ENCODE measurements at regions not wholly inside any gene's neighbourhood (a gene's known extent, or its start where the extent isn't known, plus 50 kb on each side); places are given as distances from the start of the nearest gene placed in this dataset.
A peak's percentile ranks its signal among the peaks of the same experiment; 100 is the strongest.

DNA sequence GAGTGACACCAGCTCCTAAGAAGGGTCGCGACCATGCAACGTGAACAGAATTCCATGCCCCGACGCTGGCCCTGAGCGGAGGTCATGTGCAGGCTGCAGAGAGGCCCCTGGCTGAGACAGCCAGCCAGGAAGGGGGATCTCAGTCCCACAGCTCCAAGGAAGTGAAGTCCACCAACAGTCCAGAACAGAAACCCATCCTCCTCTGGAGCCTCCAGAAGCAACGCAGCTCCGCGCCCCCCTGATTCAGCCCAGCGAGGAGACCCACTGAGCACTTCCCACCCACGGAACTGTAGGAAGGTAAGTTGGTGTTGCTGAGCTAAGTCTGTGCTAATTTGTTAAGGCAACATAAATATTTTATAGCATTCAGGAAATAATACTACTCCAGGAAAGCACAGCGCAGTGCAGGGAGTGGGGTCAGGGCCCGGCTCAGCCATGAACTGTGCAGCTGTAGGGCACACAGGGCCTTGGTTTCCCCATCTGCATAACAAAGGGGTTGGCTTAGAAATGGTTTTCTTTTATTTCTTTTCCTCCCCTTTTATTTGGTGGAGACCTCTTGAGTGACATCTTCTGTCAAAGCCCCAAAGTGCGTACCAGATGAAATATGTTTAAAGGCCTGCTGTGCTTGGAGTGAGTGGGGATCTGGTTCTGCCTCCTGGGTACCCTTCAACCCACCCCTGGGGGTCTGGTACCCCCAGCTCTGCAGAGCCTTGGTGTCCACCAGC lies 241.1 kb upstream of the PMEPA1 start:
- Histone ChIP-seq H2AFZ (no peak overlapping the region), H3K79me2 (replicated peaks; ENCODE audit: insufficient read depth) (no peaks in the 10 kb centered on the region), H4K20me1 (replicated peaks; ENCODE audit: insufficient read depth) (no peaks in the 10 kb centered on the region), H3K4me3 (no peak overlapping the region), H3F3A (replicated peaks; ENCODE audit: low read depth) (no peaks in the 10 kb centered on the region), H3K27ac (ENCODE audit: low read depth) (no peak overlapping the region), H3K4me1 (ENCODE audit: insufficient read depth) (no peaks in the 10 kb centered on the region), H3K36me3 (ENCODE audit: insufficient read depth) (no peaks in the 10 kb centered on the region), H3K4me2 (no peak overlapping the region), H3K9me2 (ENCODE audit: insufficient read depth) (no peaks in the 10 kb centered on the region; the same call in 1 of the 2 replicates), H3K27me3 (ENCODE audit: insufficient read depth) (no peaks in the 10 kb centered on the region)
- H3K9me3 Mint-ChIP-seq, result peaks cover 20% of the 10 kb centered on the region
- H3K27ac Mint-ChIP-seq, result no peak overlapping the region
- H3K4me1 Mint-ChIP-seq, result peaks cover 6% of the 10 kb centered on the region
- TF ChIP-seq, protein P1, sequence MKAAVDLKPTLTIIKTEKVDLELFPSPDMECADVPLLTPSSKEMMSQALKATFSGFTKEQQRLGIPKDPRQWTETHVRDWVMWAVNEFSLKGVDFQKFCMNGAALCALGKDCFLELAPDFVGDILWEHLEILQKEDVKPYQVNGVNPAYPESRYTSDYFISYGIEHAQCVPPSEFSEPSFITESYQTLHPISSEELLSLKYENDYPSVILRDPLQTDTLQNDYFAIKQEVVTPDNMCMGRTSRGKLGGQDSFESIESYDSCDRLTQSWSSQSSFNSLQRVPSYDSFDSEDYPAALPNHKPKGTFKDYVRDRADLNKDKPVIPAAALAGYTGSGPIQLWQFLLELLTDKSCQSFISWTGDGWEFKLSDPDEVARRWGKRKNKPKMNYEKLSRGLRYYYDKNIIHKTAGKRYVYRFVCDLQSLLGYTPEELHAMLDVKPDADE (IDR thresholded peaks at IDR 0.05), result no peak
- no peaks in the 10 kb centered on the region; the same call in 2 of the 3 replicates for H3K36me3 Mint-ChIP-seq (ENCODE audit: low read depth)
- ATAC-seq, result no peak
- no peak overlapping the region for H3K4me3 Mint-ChIP-seq
- peaks cover 15% of the 10 kb centered on the region for H3K27me3 Mint-ChIP-seq (ENCODE audit: insufficient read depth, low read depth, poor library complexity)
- DNase-seq (ENCODE audit: low spot score), result no peak

DNA sequence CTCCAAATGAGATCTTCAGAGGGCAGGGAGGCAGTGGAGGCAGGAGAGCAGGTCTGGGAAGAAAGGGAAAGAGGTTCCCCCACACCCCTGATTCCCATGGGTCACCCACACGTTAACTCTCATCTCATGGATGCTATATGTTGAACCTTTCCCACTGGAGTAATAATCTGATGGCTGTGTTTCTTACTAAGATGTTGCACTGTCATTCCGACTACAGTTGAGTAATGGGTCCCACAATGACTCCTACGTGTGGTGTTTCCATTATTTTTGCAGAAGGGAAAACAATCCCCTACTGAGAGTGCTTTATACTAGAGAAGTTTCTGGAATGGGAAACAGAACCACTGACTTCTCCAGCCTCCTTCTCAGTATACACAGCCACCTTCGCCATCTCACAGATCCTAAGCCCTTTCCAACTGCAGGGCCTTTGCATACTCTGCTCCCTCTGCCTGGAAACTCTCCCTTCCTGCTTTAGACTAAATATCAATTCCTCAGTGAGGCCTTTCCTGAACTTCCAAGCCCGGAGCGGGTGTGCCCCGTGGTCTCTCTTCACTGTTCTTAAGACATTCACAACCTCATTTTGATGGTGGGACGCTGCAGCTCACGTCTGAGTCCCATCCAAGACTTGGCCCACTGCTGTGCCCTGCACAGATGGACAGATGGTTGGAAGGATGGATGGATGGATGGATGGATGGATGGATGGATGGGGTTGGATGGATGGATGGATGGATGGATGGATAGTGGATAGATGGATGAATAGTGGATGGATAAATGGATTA lies 238.6 kb upstream of the PMEPA1 start:
- H3K4me3 Mint-ChIP-seq, result no peak overlapping the region
- Histone ChIP-seq H3K36me3 (ENCODE audit: insufficient read depth) (no peaks in the 10 kb centered on the region), H3K4me1 (ENCODE audit: insufficient read depth) (no peaks in the 10 kb centered on the region), H4K20me1 (replicated peaks; ENCODE audit: insufficient read depth) (no peaks in the 10 kb centered on the region), H3K9me2 (ENCODE audit: insufficient read depth) (no peaks in the 10 kb centered on the region; the same call in 1 of the 2 replicates), H3F3A (replicated peaks; ENCODE audit: low read depth) (no peaks in the 10 kb centered on the region), H3K27ac (ENCODE audit: low read depth) (no peak overlapping the region), H3K27me3 (ENCODE audit: insufficient read depth) (no peaks in the 10 kb centered on the region), H3K79me2 (replicated peaks; ENCODE audit: insufficient read depth) (no peaks in the 10 kb centered on the region), H3K4me2 (no peak overlapping the region), H2AFZ (no peak overlapping the region), H3K4me3 (no peak overlapping the region)
- H3K27me3 Mint-ChIP-seq (ENCODE audit: insufficient read depth, low read depth, poor library complexity), result peaks cover 13% of the 10 kb centered on the region
- H3K27ac Mint-ChIP-seq, result peak overlapping the region; percentile 31; the same call in 1 of the 2 replicates
- ATAC-seq, result no peak
- H3K9me3 Mint-ChIP-seq, result peaks cover 9% of the 10 kb centered on the region
- no peak for DNase-seq (ENCODE audit: low spot score)
- peaks cover 3% of the 10 kb centered on the region; the same call in 2 of the 3 replicates for H3K4me1 Mint-ChIP-seq
- H3K36me3 Mint-ChIP-seq (ENCODE audit: low read depth), result no peaks in the 10 kb centered on the region; the same call in 2 of the 3 replicates
- no peak for TF ChIP-seq ZNF114 (CRISPR knock-in tag; IDR thresholded peaks at IDR 0.05)
- TF ChIP-seq CREB1 (CRISPR knock-in tag; IDR thresholded peaks at IDR 0.05; ENCODE audit: low read depth), result no peak
- TF ChIP-seq, protein P2, sequence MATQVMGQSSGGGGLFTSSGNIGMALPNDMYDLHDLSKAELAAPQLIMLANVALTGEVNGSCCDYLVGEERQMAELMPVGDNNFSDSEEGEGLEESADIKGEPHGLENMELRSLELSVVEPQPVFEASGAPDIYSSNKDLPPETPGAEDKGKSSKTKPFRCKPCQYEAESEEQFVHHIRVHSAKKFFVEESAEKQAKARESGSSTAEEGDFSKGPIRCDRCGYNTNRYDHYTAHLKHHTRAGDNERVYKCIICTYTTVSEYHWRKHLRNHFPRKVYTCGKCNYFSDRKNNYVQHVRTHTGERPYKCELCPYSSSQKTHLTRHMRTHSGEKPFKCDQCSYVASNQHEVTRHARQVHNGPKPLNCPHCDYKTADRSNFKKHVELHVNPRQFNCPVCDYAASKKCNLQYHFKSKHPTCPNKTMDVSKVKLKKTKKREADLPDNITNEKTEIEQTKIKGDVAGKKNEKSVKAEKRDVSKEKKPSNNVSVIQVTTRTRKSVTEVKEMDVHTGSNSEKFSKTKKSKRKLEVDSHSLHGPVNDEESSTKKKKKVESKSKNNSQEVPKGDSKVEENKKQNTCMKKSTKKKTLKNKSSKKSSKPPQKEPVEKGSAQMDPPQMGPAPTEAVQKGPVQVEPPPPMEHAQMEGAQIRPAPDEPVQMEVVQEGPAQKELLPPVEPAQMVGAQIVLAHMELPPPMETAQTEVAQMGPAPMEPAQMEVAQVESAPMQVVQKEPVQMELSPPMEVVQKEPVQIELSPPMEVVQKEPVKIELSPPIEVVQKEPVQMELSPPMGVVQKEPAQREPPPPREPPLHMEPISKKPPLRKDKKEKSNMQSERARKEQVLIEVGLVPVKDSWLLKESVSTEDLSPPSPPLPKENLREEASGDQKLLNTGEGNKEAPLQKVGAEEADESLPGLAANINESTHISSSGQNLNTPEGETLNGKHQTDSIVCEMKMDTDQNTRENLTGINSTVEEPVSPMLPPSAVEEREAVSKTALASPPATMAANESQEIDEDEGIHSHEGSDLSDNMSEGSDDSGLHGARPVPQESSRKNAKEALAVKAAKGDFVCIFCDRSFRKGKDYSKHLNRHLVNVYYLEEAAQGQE (IDR thresholded peaks at IDR 0.05; ENCODE audit: unreplicated experiment), result no peak
- TF ChIP-seq, protein P3, sequence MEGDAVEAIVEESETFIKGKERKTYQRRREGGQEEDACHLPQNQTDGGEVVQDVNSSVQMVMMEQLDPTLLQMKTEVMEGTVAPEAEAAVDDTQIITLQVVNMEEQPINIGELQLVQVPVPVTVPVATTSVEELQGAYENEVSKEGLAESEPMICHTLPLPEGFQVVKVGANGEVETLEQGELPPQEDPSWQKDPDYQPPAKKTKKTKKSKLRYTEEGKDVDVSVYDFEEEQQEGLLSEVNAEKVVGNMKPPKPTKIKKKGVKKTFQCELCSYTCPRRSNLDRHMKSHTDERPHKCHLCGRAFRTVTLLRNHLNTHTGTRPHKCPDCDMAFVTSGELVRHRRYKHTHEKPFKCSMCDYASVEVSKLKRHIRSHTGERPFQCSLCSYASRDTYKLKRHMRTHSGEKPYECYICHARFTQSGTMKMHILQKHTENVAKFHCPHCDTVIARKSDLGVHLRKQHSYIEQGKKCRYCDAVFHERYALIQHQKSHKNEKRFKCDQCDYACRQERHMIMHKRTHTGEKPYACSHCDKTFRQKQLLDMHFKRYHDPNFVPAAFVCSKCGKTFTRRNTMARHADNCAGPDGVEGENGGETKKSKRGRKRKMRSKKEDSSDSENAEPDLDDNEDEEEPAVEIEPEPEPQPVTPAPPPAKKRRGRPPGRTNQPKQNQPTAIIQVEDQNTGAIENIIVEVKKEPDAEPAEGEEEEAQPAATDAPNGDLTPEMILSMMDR (conservative IDR thresholded peaks at IDR 0.05; ENCODE audit: low read depth in 2 of 2), result no peak
- TF ChIP-seq STAT1 (IDR thresholded peaks at IDR 0.05; ENCODE audit: unreplicated experiment), result no peak
- TF ChIP-seq, protein P1 (IDR thresholded peaks at IDR 0.05), result no peak
- TF ChIP-seq JUNB (IDR thresholded peaks at IDR 0.05; ENCODE audit: unreplicated experiment), result no peak
- TF ChIP-seq EZH2 (IDR thresholded peaks at IDR 0.05; ENCODE audit: low read depth, unreplicated experiment), result no peak
- TF ChIP-seq POLR2AphosphoS5 (IDR thresholded peaks at IDR 0.05; ENCODE audit: low read depth), result no peak
